Astrocyte (in vitro differentiated cells and primary cell): ENCODE measurements at regions not wholly inside any gene's neighbourhood (a gene's known extent, or its start where the extent isn't known, plus 50 kb on each side); places are given as distances from the start of the nearest gene placed in this dataset.
"Not testable (repeated sequence)": the region's sequence is repeated elsewhere in the genome, so short reads cannot be mapped to it uniquely, and the experiment has no call there.

ENCODE experiments used
- DNase-seq: peaks from one replicate; pipeline ENCODE4 v3.0.0-alpha.2; 2010; ENCODE audit warnings: low read depth
- FAIRE-seq: peaks from 2 replicates; lab custom pipeline; 2011; peaks lifted over from hg19 to GRCh38; lab: Jason Lieb, UNC
- H2AFZ ChIP-seq: 2 replicates; pipeline ENCODE4 v1.6.0; 2012; ENCODE audit warnings: low read depth, low read length, inconsistent platforms
- H3K27ac ChIP-seq: 2 replicates; pipeline ENCODE4 v1.5.1; 2011; ENCODE audit warnings: low read depth, low read length, inconsistent platforms
- H3K27me3 ChIP-seq: 2 replicates; pipeline ENCODE4 v1.6.0; 2011; ENCODE audit warnings: low read length, inconsistent platforms; ENCODE audit not compliant: insufficient read depth
- H3K36me3 ChIP-seq: 2 replicates; pipeline ENCODE4 v1.5.1; 2011; ENCODE audit warnings: low read length, inconsistent platforms; ENCODE audit not compliant: insufficient read depth
- H3K4me1 ChIP-seq: 2 replicates; pipeline ENCODE4 v1.5.1; 2011; ENCODE audit warnings: low read length, inconsistent platforms; ENCODE audit not compliant: insufficient read depth
- H3K4me2 ChIP-seq: 2 replicates; pipeline ENCODE4 v1.6.0; 2012; ENCODE audit warnings: low read length, inconsistent platforms
- H3K4me3 ChIP-seq: 2 replicates; pipeline ENCODE4 v1.5.1; 2011; ENCODE audit warnings: low read depth, mild to moderate bottlenecking, low read length, inconsistent platforms; ENCODE audit not compliant: insufficient read depth
- H3K79me2 ChIP-seq: 2 replicates; pipeline ENCODE4 v1.6.0; 2012; ENCODE audit warnings: mild to moderate bottlenecking, low read length, inconsistent platforms; ENCODE audit not compliant: insufficient read depth
- H3K9ac ChIP-seq: 2 replicates; pipeline ENCODE4 v1.6.0; 2012; ENCODE audit warnings: mild to moderate bottlenecking, low read length, inconsistent platforms
- H3K9me3 ChIP-seq: 2 replicates; pipeline ENCODE4 v1.5.1; 2012; ENCODE audit warnings: low read depth, mild to moderate bottlenecking, low read length, inconsistent platforms; ENCODE audit not compliant: insufficient read depth
- H4K20me1 ChIP-seq: 2 replicates; pipeline ENCODE4 v1.6.0; 2012; ENCODE audit warnings: low read length, inconsistent platforms; ENCODE audit not compliant: insufficient read depth
- H3K27ac Mint-ChIP-seq: one replicate; pipeline ENCODE4 v1.8.0; 2021; ENCODE audit warnings: mild to moderate bottlenecking, mixed read lengths; ENCODE audit not compliant: unreplicated experiment
- H3K27me3 Mint-ChIP-seq: one replicate; pipeline ENCODE4 v1.8.0; 2021; ENCODE audit warnings: low read depth, mixed read lengths; ENCODE audit not compliant: unreplicated experiment
- H3K36me3 Mint-ChIP-seq: one replicate; pipeline ENCODE4 v1.8.0; 2021; ENCODE audit warnings: low read depth, mixed read lengths; ENCODE audit not compliant: unreplicated experiment
- H3K4me1 Mint-ChIP-seq: one replicate; pipeline ENCODE4 v1.8.0; 2021; ENCODE audit warnings: low read depth, mixed read lengths; ENCODE audit not compliant: unreplicated experiment
- H3K4me3 Mint-ChIP-seq: one replicate; pipeline ENCODE4 v1.8.0; 2021; ENCODE audit warnings: mild to moderate bottlenecking, moderate library complexity, mixed read lengths; ENCODE audit not compliant: unreplicated experiment
- H3K9me3 Mint-ChIP-seq: one replicate; pipeline ENCODE4 v1.8.0; 2021; ENCODE audit warnings: mild to moderate bottlenecking, mixed read lengths; ENCODE audit not compliant: unreplicated experiment
- EZH2 ChIP-seq: IDR thresholded peaks from 2 replicates; pipeline ENCODE4 v1.6.1; 2012; ENCODE audit warnings: mild to moderate bottlenecking, low read length, inconsistent platforms; ENCODE audit not compliant: insufficient read depth
- TF ChIP-seq, protein P1 (sequence below): IDR thresholded peaks from 2 replicates; pipeline ENCODE4 v1.5.1; 2011; ENCODE audit warnings: low read depth, mild to moderate bottlenecking, inconsistent platforms, low read length, moderate library complexity; ENCODE audit not compliant: insufficient read depth

DNA sequence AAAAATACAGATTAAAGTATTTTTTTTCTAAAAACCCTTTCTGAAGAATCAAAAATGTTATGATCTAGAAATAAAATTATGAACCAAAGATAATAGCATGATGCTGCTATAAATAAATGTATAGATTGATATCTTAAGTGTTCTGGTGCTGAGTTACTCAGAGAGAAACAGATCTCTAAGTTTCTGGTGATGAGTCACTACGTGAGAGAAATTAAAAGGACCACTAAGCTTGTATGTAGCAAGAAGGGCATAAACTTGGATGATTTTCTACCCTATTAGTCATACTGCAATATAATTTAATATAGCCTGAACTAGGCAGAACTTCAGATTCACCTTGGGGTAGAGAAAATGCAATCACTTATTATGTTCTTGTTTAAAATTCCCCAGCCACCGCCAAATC is 514.8 kb downstream of the AMY1C start:
- H3K27me3 ChIP-seq, result no peaks in the 10 kb centered on the region
- no peak for DNase-seq
- FAIRE-seq, result no peak
- Mint-ChIP-seq H3K27me3 (no peaks in the 10 kb centered on the region), H3K9me3 (peaks cover 1% of the 10 kb centered on the region), H3K36me3 (no peaks in the 10 kb centered on the region), H3K4me3 (no peak overlapping the region), H3K27ac (no peak overlapping the region), H3K4me1 (peaks cover 6% of the 10 kb centered on the region)
- H3K36me3 ChIP-seq, result no peaks in the 10 kb centered on the region
- no peak overlapping the region for H3K4me3 ChIP-seq
- H3K27ac ChIP-seq, result no peak overlapping the region
- no peak overlapping the region for H3K4me2 ChIP-seq
- no peaks in the 10 kb centered on the region for H3K9me3 ChIP-seq
- no peaks in the 10 kb centered on the region for H3K4me1 ChIP-seq
- TF ChIP-seq, protein P1, sequence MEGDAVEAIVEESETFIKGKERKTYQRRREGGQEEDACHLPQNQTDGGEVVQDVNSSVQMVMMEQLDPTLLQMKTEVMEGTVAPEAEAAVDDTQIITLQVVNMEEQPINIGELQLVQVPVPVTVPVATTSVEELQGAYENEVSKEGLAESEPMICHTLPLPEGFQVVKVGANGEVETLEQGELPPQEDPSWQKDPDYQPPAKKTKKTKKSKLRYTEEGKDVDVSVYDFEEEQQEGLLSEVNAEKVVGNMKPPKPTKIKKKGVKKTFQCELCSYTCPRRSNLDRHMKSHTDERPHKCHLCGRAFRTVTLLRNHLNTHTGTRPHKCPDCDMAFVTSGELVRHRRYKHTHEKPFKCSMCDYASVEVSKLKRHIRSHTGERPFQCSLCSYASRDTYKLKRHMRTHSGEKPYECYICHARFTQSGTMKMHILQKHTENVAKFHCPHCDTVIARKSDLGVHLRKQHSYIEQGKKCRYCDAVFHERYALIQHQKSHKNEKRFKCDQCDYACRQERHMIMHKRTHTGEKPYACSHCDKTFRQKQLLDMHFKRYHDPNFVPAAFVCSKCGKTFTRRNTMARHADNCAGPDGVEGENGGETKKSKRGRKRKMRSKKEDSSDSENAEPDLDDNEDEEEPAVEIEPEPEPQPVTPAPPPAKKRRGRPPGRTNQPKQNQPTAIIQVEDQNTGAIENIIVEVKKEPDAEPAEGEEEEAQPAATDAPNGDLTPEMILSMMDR, result no peak
- TF ChIP-seq EZH2, result no peak
- H4K20me1 ChIP-seq, result no peaks in the 10 kb centered on the region
- no peaks in the 10 kb centered on the region for H3K79me2 ChIP-seq
- H3K9ac ChIP-seq, result no peak overlapping the region
- no peak overlapping the region for H2AFZ ChIP-seq

DNA sequence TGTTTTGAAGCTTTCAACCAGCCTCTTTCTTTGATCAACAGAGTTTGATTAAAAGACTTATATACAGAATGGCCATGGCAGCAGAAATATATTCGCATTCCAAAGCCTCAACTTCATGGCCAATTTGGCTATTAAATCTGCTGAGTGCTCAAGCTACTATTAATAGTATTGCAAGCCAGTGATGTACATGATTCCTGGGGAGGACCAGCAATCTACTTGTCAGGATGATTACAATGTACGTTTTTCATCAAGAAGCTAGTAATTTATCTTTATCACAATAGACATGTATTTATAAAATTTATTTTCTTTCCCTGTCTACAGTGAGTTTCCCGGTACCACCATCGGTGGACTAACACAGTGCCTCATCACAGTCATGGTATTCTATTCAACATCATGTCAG is 515.5 kb downstream of the AMY1C start:
- Histone ChIP-seq H3K9me3 (no peaks in the 10 kb centered on the region), H3K27ac (no peak overlapping the region), H3K4me3 (no peak overlapping the region), H3K79me2 (no peaks in the 10 kb centered on the region), H4K20me1 (no peaks in the 10 kb centered on the region), H3K27me3 (no peaks in the 10 kb centered on the region), H3K36me3 (no peaks in the 10 kb centered on the region), H2AFZ (no peak overlapping the region), H3K9ac (no peak overlapping the region), H3K4me2 (no peak overlapping the region), H3K4me1 (no peaks in the 10 kb centered on the region)
- TF ChIP-seq, protein P1, result no peak
- no peak for TF ChIP-seq EZH2
- FAIRE-seq (no peak), DNase-seq (no peak)
- peaks cover 5% of the 10 kb centered on the region for H3K4me1 Mint-ChIP-seq
- H3K9me3 Mint-ChIP-seq, result peaks cover 1% of the 10 kb centered on the region
- H3K27ac Mint-ChIP-seq, result no peak overlapping the region
- no peaks in the 10 kb centered on the region for H3K36me3 Mint-ChIP-seq
- no peak overlapping the region for H3K4me3 Mint-ChIP-seq
- no peaks in the 10 kb centered on the region for H3K27me3 Mint-ChIP-seq

DNA sequence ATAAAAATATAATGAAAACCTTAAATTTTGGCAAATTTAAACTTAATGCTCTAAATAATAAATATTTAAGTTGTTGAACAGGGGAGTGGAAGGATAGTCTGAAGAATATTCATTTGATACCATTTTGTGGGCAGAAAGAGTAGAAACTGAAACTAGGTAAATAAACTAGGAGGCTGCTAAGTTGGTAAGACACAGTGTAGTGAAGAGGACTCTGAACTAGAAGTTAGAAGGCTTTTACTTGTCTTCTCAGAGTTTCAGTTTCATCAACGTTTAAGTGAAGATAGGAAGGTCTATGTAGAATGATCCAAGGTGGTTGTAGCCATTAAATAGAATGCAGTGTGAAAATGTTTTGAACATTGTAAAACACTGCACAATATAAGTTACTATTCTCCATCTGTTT is 516.9 kb downstream of the AMY1C start:
- Mint-ChIP-seq H3K4me1 (peaks cover 5% of the 10 kb centered on the region), H3K36me3 (no peaks in the 10 kb centered on the region), H3K9me3 (peaks cover 1% of the 10 kb centered on the region), H3K4me3 (no peak overlapping the region), H3K27me3 (no peaks in the 10 kb centered on the region), H3K27ac (no peak overlapping the region)
- Histone ChIP-seq H3K9ac (no peak overlapping the region), H3K27me3 (no peaks in the 10 kb centered on the region), H3K36me3 (no peaks in the 10 kb centered on the region), H3K79me2 (no peaks in the 10 kb centered on the region), H3K4me1 (no peaks in the 10 kb centered on the region), H2AFZ (no peak overlapping the region), H4K20me1 (no peaks in the 10 kb centered on the region), H3K4me3 (no peak overlapping the region), H3K27ac (no peak overlapping the region), H3K4me2 (no peak overlapping the region), H3K9me3 (no peaks in the 10 kb centered on the region)
- no peak for FAIRE-seq
- DNase-seq, result no peak
- TF ChIP-seq, protein P1, result no peak
- TF ChIP-seq EZH2, result no peak

DNA sequence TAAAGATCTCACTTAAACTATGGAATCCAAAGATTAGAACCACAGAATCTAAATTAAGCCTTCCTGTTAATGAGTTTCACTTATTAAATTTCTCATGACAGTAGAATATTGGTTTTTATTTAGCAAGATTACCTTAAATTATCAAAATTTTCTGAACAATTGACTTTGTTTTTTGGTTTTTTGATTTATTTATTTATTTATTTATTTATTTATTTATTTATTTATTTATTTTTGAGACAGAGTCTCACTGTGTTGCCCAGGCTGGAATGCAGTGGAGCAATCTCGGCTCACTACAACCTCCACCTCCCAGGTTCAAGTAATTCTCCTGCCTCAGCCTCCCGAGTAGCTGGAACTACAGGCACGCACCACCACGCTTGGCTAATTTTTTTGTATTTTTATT is 538.6 kb downstream of the AMY1C start:
- H3K36me3 Mint-ChIP-seq, H3K9me3 ChIP-seq, H3K4me3 ChIP-seq, H2AFZ ChIP-seq, DNase-seq, H3K4me1 Mint-ChIP-seq, H3K27ac ChIP-seq, FAIRE-seq, H3K9ac ChIP-seq, H3K79me2 ChIP-seq, H3K27me3 Mint-ChIP-seq, H3K4me3 Mint-ChIP-seq, H3K9me3 Mint-ChIP-seq, H3K27me3 ChIP-seq, H3K36me3 ChIP-seq, H3K4me2 ChIP-seq, H3K27ac Mint-ChIP-seq, H4K20me1 ChIP-seq, H3K4me1 ChIP-seq: not testable (repeated sequence)
